HG02571 (cell line): ENCODE measurements at regions not wholly inside any gene's neighbourhood (a gene's known extent, or its start where the extent isn't known, plus 50 kb on each side); places are given as distances from the start of the nearest gene placed in this dataset.

Source experiments
- ATAC-seq: cut with Tn5 transposase; IDR thresholded peaks from one replicate; pipeline ENCODE4 v1.9.1; 2021; ENCODE audit warnings: mild to moderate bottlenecking, moderate library complexity; ENCODE audit not compliant: unreplicated experiment

DNA sequence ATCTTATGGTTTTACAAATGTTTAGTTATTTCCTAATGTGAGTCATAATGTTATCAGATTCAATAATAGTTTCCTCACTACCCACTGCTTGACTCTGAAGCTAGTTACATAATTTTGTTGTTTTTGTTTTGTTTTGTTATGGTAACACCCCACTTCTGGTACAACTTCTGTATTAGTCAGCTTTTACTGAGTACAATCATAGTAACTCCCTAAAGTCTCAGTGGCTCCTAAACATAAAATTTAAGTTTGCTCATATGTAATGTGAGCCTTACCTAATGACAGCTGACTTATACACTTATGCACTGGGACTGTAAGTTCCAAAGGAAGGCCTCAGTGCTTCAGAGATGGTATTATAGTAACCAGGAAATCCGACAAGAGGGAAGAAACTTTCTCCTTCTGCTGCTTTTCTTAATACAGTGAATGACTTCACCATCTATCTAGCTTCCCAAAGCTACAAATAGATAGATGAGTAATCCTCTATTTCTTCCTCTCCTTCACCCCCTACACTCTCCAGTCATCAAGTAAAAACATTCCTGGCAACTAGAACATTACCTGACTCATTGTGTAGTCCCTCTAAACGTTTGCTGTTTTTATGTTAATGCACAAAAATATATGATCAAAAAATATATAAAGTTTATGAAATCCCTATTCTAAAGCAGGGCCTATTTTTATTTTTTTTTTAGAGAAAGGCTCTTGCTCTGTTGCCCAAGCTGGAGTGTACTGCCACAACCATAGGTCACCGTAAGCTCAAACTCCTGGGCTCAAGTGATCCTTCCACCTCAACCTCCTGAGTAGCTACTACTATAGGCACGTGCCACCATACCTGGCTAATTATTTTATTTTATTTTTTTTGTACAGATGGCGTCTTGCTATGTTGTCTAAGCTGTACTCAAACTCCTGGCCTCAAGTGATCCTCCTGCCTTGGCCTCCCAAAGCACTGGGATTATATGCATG, 563.0 kb downstream of the SOX6 start:
- ATAC-seq = no peak

DNA sequence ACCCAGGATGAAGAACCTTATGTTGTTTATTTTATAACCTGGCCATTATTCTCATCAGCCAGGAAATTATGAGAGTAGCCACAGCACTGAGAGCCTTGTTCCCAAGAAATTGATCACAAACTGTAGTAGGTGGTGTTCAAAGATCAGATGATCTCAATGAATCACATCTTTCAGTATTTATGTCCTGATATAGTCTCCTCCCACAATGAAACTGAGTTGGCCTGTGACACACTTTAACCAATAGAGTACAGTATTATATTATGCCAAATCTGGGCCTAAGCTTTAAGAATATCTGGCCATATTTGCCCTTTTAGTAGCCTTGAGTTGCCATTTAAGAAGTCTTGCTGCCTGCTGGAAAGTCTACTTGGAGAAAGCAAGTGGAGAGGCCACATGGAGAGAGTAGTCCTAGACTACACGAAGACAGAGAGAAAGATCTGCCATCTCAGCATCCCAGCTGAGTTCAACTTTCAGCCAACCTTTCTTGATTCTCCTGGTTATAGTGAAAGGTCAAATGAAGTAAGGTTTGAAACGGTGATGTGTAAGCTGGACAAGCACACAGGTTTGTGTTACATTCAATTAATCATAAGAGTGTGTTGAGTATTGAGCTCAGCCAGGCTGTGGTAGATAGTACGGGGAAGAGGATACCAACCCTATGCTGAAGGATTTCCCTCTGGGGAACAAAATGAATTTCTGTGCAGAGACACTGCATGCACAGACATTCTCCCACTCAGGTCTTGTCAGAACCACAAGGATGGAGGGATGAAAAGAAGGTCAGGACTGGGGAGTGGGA, 561.8 kb downstream of the SOX6 start:
- ATAC-seq = no peak

DNA sequence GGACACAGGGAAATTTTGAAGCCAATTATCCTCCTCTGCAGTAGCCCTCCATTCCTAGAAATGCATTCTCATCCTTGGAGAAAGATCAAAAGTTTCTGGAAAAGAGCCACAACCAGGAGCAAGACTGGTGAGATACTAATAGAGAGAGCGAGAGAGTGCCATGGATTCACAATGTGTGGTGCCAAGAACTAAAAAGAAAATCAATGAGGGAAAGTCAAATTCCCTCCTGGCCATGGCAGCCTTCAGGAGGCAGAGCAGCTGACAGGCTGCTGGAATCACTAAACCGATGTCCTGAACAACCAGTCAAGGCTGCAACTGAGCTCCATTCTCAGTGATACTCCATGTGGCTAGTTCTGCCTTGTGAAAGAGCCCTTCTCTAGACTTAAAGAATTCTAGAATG, 561.0 kb downstream of the SOX6 start:
- ATAC-seq = no peak

DNA sequence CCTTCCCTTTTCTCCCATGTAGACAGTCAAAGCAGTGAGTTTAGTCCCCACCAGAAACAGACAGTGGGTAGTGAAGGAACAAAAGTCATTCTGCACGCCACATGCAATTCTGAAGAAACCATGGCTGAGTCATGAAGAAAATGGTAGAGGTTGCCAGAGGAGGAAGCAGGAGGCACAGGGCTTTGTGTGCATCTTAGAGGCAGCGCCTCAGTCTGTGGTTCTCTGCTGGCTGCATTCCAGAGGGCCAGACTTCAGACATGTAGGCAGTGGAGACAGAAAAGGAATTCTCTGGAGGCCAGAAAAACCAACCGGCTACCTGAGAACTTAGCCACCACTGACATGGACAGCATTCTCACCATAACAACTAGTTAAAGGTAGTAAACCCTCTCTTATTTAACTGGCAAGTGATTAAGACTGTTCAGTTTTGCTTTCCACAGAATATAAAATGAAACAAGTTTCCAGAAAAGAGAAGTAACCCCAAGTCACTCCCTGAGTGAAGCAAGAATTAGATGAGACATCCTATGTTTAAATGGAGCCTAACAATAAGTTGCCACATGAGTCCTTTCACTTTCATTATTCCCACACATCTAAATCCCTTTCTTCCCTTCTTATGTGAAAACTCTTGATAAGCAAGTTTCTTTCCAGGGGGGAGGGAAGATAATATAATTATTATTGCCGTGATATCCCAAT, 556.1 kb downstream of the SOX6 start:
- no peak for ATAC-seq

DNA sequence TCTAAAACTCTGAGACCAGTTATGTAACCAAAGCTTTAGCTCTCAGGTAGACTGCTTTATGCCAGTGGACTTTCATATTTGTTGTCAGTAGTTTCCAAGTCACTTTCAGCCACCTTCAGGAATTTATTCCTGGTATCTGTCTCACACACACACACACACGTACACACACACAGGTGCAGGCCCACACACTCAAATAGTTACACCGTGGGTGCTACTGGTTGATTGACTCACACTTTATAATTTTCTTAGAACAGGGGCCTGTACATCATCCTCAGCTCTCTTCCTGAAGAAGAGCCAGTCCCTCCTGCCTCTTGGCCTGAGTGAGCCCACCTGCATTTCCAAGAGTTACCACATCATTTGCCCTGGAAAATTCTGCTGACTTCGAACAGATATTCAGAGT, 555.2 kb downstream of the SOX6 start:
- no peak for ATAC-seq

DNA sequence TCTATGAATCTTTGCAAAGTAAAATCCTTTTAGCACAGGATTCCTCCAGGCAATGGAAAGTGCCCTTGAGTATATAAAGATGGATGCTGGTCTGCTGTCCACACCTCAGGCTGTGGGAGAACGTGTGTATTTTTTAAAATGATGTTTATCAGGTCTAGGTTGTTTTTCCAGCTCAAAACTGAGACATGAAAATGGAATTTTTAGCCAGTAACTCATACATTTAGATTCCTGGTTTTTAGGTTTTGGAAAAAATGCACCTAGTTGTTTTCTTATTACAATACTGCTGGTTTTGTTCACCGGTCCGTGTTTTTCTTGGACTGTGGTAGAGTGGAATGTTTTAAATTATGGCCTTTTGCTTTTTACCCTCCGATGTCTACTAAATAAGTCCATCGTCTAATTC, 554.7 kb downstream of the SOX6 start:
- ATAC-seq = no peak

DNA sequence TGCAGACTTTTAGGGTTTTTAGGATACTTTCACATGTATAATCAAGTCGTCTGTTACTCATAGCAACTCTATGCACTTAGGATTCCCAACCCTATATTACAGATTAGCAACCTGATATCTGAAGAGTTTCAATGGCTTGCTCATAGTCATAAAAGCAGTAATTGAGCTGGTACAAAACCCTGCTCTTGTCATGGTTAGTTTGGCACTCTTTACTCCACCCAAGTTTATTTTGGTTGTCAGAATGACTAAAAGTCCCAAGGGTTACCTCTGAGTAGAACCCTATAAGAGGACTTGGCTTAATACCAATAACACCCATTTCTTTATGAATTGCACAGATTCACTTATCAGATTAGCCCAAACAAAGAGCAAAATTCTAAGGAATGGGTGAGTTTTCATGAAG, 550.6 kb downstream of the SOX6 start:
- ATAC-seq = no peak

DNA sequence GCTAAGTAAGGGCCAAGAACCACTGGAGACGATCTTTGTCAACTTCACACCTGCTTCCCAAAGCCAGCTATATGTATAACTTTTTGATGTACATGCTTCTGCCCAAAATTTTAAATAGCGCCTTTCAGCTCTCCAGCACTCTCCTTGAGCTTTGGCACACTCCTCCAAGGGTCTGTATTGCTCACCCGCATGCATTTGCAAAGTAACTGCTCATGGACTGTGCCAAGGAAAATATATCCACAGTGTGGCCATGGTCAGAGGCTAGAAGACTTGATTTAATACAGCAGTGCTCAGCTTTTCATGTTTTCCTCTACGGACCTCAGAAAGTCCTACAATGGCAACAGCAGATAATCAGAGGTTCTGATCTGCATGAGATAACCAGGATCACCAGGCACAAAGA, 550.1 kb downstream of the SOX6 start:
- no peak for ATAC-seq

DNA sequence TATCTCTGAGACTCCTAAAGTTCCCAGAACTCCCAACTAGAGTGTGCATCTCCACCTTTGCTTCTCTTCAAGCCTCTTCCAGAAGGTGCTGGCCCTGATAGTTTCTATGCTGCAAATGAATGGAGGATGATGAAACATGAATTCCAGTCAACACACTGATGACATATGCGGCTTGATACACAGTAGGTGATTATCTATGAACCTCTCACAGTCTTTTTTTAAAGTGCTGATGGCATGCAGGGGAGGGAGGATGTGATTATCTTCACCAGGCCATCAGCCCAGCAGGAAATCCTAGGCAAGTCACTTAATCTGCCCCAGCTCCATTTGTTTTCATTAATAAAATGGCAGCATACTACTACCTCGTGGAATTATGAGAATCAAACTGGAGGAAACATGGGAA, 548.5 kb downstream of the SOX6 start:
- no peak for ATAC-seq

DNA sequence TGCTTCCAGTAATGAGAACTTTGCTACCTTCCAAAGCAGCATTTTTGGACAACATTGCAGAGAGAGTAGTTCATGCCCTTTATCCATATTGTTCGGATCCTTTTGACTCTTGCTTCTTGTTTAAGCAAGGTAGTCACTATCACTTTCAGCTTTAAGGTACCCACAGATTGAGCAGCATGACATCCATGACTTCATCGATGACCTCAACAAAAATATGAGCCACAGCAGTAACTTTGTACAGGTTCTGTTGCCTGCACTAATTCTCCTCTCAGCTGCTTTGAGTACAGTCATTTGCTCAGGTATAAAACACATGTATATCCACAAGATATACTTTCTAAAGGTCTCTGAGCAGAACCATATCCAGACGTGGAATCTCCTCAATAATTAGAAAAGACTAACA, 546.3 kb downstream of the SOX6 start:
- ATAC-seq = no peak

DNA sequence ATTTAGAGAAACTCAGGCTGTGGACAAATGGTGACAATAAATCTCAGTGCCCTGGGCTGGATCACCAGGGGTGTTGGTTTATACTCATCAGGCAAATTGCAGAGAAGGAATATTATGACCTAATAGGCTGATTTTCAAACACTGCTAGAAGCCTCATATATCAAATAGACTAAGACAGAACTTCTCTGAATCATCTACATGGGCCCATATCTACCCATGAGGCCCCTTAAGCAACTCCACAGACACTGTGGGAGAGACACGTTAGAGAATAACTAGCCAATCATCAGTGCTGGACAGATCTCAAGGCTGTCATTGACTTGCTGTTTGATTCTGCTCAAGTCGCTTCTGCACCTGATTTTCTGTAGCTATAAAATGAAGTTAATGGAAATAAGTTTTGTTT, 545.8 kb downstream of the SOX6 start:
- no peak for ATAC-seq

DNA sequence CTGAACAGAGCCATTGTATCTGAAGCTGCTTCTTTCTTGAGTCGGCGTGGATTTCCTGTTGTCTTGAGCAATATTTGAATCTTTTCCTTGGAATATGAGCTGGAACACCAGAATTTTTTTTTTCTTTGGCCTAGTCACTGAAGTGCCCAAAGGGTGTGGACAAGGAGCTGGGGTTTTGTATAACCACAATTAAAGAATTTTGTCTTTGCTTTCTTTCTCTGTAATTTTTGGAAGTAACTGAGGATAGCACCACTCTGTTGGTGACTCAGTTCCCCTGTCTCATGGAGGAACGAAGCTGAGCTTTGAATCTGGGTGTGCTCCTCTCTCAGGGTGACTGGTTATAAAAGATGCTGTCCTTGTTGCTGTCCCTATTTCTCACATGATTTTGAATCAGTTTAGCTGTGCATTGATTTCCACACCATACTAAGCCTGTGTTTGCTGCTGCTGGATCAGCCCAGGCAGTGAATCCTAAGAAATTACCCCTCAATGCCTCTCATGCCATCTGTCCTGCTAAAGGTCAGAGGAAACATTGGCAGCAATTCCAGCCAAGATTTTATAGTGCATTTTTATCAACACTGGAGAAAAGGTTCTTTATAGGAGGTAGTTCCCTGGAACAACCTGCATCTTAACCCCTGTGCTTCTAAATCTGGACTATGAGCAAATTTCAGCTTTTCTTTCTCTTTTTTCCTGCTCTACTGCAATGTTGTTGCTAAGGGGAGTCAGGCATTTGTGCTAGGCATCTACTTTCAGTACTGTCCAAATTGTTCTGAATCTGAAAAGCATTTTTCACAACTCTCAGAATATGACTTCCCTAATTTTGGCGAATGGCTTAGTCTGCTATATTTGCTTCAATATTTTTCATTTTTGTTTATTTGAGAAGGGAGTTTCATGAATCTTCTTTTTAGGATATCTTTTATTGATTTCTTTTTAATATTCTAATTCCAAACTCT, 540.8 kb downstream of the SOX6 start:
- no peak for ATAC-seq

DNA sequence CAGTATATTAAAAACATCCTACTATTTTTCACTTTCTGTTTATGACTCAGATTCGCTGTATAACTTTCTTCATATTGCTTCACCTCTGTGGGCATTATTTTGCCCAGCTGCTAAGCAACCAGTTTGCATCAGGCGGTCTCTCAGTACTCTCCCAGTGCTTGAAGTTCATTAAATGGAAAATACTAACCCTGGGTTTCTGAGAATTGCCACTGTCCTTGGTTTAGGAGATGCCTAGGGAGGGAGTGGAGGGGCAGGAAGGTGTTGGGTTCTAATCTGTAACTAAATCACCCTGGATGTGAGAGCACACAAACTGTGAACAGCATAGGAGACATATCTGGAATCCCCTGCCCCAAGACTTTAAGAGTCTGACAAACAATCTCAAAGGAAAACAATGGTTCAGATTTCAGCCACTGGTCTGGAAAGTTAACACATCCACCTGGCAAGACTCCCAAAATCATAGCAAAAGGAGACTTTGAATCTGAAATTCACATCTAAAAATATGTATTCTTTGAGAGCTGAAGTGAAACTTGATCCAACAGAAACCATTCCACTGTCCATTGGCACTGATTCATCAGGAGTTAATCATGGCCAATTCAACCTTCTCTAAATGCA, 540.0 kb downstream of the SOX6 start:
- ATAC-seq = no peak

DNA sequence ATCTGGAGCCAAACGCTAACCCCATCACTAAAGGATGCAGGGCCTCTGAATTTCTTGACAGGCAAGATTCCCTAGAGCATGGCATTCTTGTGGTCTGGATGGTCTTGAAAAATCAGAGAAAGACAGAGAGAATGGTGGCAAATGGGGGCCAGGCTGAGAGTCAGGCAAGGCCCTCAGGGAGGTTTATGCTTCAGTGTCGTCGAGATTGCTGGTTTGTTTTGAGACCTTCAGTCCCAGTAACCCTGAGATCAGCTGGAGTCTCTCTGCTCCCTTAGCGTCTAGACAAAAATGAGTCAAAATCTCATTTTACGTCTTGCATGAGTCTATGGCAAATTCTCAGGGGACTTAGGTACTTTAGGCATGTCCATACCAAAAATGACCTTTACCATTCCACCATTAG, 539.3 kb downstream of the SOX6 start:
- ATAC-seq = no peak

DNA sequence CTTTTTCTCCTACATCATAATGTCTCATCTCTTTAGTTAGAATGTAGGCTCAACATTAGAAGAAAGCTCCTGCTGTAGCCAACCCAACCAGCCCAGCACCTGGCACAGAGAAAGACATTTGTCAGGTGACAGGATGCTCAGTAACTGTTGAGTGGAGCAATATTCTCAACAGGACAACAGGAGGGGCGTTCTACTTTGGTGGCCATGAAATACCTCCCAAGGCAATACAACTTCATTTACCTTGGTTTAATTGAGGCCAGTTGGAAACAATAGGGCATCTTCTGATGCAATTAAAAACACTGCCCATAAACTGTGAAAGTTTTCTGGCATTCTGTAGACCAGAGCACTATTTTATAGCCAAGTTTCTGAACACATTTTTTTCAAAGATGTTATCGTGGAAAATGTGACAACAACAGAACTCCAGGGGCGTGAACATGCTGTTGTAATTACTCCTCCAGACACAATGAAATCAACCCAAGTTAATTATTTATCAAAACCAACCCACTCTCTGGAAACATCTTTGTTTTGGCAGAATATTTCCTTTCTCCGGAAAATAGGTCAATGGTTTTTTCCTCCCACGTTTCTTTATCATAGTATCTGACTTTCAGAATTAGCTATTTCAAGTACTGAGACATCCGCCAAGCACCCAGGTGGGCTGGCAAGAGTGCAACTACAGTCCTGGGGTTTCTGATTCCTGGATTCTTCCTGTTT, 538.1 kb downstream of the SOX6 start:
- no peak for ATAC-seq

DNA sequence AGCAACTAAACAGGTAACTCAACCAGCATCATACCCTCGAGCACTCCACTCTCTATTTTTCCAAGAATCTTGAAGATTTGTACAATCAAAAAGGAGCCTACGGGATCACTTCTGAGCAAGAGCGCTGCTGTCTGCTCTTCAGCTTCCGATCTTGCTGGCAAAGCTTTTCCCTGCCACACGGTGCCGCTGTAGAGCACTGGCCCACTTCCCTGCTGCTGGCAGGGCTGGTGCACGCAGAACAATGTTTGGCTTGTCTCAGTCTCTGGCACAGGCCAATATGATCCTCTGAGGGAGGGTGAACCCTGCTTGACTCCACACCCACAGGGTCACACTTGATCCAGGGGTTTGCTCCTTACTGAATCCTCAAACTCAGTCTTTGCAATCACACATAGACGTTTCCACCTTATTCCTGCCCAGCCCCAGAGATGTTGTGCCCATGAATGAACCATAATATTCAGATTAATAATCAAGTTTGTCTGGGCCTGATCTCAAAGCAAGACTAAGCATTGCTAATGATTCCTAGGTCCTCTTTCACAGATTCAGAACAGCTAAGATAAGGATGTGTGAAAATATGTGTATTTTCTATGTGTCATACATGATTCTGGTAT, 536.6 kb downstream of the SOX6 start:
- ATAC-seq = peak; percentile 70

DNA sequence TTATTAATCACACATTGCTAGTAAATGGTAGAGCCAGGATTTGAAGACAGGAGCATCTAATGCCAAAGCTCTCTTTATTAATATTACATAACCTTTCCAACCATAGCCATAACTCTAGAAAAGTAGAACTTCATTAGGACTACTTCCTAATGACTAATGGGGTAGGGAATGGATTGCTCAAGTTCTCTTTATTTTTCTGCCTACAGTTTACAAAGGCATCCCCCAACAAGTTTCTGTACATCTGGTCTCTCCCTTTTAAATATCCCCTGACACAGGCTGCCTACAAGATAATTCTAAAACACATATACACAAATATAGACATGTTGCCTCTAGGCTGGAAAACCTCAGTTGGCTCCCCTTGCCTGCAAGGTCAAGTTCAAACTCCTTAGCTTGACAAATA, 534.9 kb downstream of the SOX6 start:
- no peak for ATAC-seq

DNA sequence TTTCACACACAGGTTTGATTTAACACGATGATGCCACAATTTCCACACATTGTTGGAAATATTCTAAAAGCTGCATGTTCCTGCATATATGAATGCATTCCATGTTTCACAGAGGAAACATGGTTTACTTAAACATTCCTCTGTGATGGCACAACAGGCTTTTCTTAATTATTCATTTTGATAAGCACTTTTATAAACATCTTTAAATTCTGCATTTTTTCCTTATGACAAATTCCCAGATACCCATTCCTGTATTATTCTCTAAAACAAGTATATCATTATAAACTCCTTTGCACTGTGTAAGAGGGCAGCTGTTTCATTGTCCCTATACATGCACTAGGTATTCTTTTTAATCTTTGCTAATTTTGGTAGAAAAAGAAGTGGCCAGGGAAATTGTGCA, 532.3 kb downstream of the SOX6 start:
- no peak for ATAC-seq
